Gastroesophageal sphincter (tissue), 4 donors: ENCODE measurements at regions not wholly inside any gene's neighbourhood (a gene's known extent, or its start where the extent isn't known, plus 50 kb on each side); places are given as distances from the start of the nearest gene placed in this dataset.

Experiments
- ATAC-seq: fragments of 150-250 bp; one replicate; pipeline ENCODE4 v1.9.1; 2016; ENCODE audit warnings: mild to moderate bottlenecking, moderate library complexity
- H3K27ac ChIP-seq, 4 donors: fragments of 200-600 bp; sonication (generic) in 3 of 4; 1 replicate in 3 of 4; 2 replicates in 1 of 4; pipeline ENCODE4 v1.5.1; 2016 to 2019
- H3K27me3 ChIP-seq: fragments of 200-600 bp; sonication (generic); one replicate; pipeline ENCODE4 v1.5.1; 2019
- H3K36me3 ChIP-seq, 2 donors: fragments of 200-600 bp; sonication (generic); one replicate each; pipeline ENCODE4 v1.5.1; 2019; ENCODE audit warnings: control low read depth in 1 of 2
- H3K4me1 ChIP-seq, 3 donors: fragments of 200-600 bp; sonication (generic); 1 replicate in 2 of 3; 2 replicates in 1 of 3; pipeline ENCODE4 v1.5.1; 2016 to 2019; ENCODE audit warnings: control low read depth in 2 of 3
- H3K4me3 ChIP-seq, 2 donors: fragments of 200-600 bp; sonication (generic); one replicate each; pipeline ENCODE4 v1.5.1; 2019; ENCODE audit warnings: mild to moderate bottlenecking in 1 of 2, moderate library complexity in 1 of 2
- H3K9me3 ChIP-seq, 3 donors: fragments of 200-600 bp; sonication (generic); one replicate each; pipeline ENCODE4 v1.5.1; 2017 to 2019; ENCODE audit warnings: control low read depth in 2 of 3
- EP300 ChIP-seq: sonication (generic); formaldehyde crosslinking; IDR thresholded peaks from one replicate; pipeline ENCODE4 v1.6.1; 2017; ENCODE audit warnings: antibody characterized with exemption, mild to moderate bottlenecking
- POLR2A ChIP-seq, 2 donors: fragments of 450-650 bp; IDR thresholded peaks; one replicate each; pipeline ENCODE4 v1.6.1; 2017; ENCODE audit warnings: antibody characterized with exemption in 2 of 2, mild to moderate bottlenecking in 2 of 2, moderate library complexity in 1 of 2
- POLR2AphosphoS5 ChIP-seq: sonication (generic); formaldehyde crosslinking; IDR thresholded peaks from one replicate; pipeline ENCODE4 v1.6.1; 2017; ENCODE audit warnings: antibody characterized with exemption
- WGBS, 2 donors: methylation state at CpG; one replicate each; pipeline ENCODE4 v1.1.5; 2018; ENCODE audit warnings: low coverage in 1 of 2; 5-methylcytosine and 5-hydroxymethylcytosine counted together
- TF ChIP-seq, protein P1 (sequence below), 4 experiments: fragments of 200-600 bp in 2 of 4; fragments of 450-650 bp in 2 of 4; sonication (generic) in 1 of 4; IDR thresholded peaks; one replicate each; pipeline ENCODE4 v1.5.1; 2017 to 2019; ENCODE audit warnings: antibody characterized with exemption in 4 of 4, mild to moderate bottlenecking in 2 of 4, moderate library complexity in 2 of 4

DNA sequence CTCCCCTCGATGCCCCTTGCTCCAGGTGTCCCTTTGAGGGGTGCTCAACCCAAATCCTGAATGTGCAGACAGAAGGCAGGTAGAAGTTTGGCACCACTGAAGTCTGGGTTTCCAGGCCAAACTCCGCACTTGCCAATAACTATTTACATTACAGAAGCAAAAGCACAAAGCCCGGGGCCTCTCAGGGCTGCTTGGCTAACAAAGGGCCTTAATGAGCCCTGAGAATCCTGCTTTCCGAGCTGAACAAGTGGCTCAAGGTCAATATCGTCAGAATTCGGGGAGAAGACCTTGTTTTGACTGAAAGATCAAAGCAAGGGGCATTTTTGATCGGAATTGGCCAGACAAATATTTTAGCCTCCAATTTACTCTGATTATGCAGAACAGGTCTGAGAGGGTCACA is 189.9 kb downstream of the HERPUD2 start:
- H3K36me3 ChIP-seq = no peaks in the 10 kb centered on the region
- no peaks in the 10 kb centered on the region for H3K9me3 ChIP-seq
- TF ChIP-seq POLR2AphosphoS5 = no peak
- TF ChIP-seq, protein P1, sequence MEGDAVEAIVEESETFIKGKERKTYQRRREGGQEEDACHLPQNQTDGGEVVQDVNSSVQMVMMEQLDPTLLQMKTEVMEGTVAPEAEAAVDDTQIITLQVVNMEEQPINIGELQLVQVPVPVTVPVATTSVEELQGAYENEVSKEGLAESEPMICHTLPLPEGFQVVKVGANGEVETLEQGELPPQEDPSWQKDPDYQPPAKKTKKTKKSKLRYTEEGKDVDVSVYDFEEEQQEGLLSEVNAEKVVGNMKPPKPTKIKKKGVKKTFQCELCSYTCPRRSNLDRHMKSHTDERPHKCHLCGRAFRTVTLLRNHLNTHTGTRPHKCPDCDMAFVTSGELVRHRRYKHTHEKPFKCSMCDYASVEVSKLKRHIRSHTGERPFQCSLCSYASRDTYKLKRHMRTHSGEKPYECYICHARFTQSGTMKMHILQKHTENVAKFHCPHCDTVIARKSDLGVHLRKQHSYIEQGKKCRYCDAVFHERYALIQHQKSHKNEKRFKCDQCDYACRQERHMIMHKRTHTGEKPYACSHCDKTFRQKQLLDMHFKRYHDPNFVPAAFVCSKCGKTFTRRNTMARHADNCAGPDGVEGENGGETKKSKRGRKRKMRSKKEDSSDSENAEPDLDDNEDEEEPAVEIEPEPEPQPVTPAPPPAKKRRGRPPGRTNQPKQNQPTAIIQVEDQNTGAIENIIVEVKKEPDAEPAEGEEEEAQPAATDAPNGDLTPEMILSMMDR (IDR thresholded peaks at IDR 0.05) = no peak
- TF ChIP-seq EP300 = no peak
- TF ChIP-seq POLR2A (IDR thresholded peaks at IDR 0.05) = no peak
- H3K4me3 ChIP-seq = no peak overlapping the region
- no peak for ATAC-seq
- 49 to 67% methylated on average over 3 to 5 of the region's 7 CpGs for WGBS, 2 donors
- H3K4me1 ChIP-seq = no peaks in the 10 kb centered on the region
- no peaks in the 10 kb centered on the region for H3K27me3 ChIP-seq
- H3K27ac ChIP-seq = no peak overlapping the region

DNA sequence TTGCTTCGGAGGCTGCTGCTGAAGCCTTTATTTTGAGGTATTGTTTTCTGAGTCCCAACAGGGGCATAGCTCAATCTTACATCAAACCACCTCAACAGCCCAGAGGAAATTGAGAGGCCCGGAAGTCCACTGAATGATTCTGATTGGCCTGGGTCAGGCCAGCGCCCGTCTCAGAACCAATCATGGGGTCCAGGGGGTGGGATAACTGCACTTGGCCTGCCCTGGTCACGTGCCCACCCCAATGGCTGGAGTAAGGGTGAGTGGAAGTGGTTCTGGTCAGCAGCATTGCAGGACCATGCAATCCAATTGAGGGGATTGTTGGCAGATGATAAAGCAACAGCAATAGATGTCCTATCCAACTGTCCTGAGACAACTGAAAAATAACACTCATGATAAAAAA is 190.6 kb downstream of the HERPUD2 start:
- no peak for ATAC-seq
- no peak for TF ChIP-seq POLR2AphosphoS5
- H3K4me3 ChIP-seq = no peak overlapping the region
- no peaks in the 10 kb centered on the region for H3K36me3 ChIP-seq
- no peak overlapping the region for H3K27ac ChIP-seq
- WGBS, 2 donors = 92% methylated on average over 5 of the region's 5 CpGs; no CpG with 5 or more reads in 1 of the 2 donors
- no peaks in the 10 kb centered on the region for H3K9me3 ChIP-seq
- H3K27me3 ChIP-seq = no peaks in the 10 kb centered on the region
- no peaks in the 10 kb centered on the region for H3K4me1 ChIP-seq

DNA sequence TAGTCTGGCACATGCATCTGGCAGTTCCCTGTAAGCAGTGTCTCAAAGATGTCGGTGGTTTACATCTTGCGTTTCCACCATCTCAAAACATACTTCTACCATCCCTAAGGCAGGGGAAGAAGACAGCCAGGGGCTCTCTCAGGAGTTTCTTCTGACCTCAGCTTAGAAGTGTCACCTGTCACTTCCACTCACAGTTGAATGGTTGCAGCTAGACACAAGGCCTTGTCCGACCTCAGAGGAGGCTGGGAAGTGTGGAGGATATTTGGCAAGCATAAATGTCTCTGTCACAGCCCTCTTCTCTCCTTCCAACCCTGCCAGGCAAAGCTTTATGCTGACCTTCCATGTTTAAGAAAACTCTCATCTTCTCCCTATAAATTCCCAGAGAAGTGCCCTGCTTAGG is 193.3 kb downstream of the HERPUD2 start:
- no peaks in the 10 kb centered on the region for H3K27me3 ChIP-seq
- no peak for ATAC-seq
- no peak overlapping the region for H3K27ac ChIP-seq
- no peaks in the 10 kb centered on the region for H3K9me3 ChIP-seq
- no peaks in the 10 kb centered on the region for H3K36me3 ChIP-seq
- H3K4me1 ChIP-seq = no peaks in the 10 kb centered on the region
- no peak for TF ChIP-seq POLR2AphosphoS5
- no peak for TF ChIP-seq EP300
- no peak for TF ChIP-seq POLR2A (IDR thresholded peaks at IDR 0.05)
- TF ChIP-seq, protein P1 (IDR thresholded peaks at IDR 0.05) = no peak
- H3K4me3 ChIP-seq = no peak overlapping the region
- WGBS, 2 donors = 76 to 94% methylated on average over 2 to 3 of the region's 3 CpGs

DNA sequence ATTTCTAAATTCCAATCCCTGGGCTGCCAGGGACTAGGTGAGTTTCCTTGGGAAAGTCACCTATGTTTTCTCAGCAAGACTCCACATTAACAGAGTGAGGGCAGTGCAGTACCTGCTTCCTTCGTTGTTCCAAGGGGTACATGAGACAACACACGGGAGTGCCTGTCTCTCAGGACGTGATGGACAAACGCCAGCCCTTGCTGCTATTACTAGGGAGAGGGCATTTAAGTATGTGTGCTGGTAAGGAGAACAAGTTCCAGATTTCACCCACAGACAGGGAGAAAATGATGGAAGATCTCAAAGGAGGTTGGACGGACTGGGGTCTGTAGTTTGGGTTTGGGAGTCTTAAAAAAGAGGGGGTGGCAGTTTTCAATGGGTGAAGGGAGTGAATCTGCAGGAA is 195.7 kb downstream of the HERPUD2 start:
- H3K4me1 ChIP-seq = no peaks in the 10 kb centered on the region
- H3K36me3 ChIP-seq = no peaks in the 10 kb centered on the region
- H3K27me3 ChIP-seq = no peaks in the 10 kb centered on the region
- H3K9me3 ChIP-seq = no peaks in the 10 kb centered on the region
- no peak overlapping the region for H3K4me3 ChIP-seq
- ATAC-seq = no peak
- TF ChIP-seq, protein P1 (IDR thresholded peaks at IDR 0.05) = no peak
- no peak for TF ChIP-seq POLR2AphosphoS5
- TF ChIP-seq POLR2A (IDR thresholded peaks at IDR 0.05) = no peak
- no peak for TF ChIP-seq EP300
- 59 to 72% methylated on average over 3 to 5 of the region's 5 CpGs for WGBS, 2 donors
- H3K27ac ChIP-seq = no peak overlapping the region

DNA sequence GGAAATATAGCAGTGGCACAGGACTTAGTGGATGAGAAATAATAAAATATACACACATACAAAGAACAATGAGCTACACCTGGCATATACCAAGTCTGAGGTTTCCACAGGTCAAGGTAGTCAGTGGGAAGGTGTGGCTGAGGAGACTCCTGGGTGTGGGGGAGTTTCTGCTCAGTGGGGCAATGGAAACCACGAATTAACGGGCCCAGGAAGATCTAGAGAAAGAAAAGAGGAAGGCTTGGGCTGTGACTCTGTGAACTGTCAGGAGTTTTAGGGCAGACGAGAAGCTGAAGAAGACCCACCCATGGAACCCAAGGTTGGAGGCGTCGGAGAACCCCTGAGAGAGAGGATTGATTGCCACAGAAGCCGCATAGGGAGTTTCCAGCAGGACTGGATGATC is 196.5 kb downstream of the HERPUD2 start:
- Histone ChIP-seq H3K36me3 (no peaks in the 10 kb centered on the region), H3K4me3 (no peak overlapping the region), H3K9me3 (no peaks in the 10 kb centered on the region), H3K27me3 (no peaks in the 10 kb centered on the region), H3K27ac (no peak overlapping the region), H3K4me1 (no peaks in the 10 kb centered on the region)
- ATAC-seq = no peak
- TF ChIP-seq, protein P1 (IDR thresholded peaks at IDR 0.05) = no peak
- no peak for TF ChIP-seq POLR2A (IDR thresholded peaks at IDR 0.05)
- no peak for TF ChIP-seq POLR2AphosphoS5
- no peak for TF ChIP-seq EP300
- 89 to 95% methylated on average over 4 of the region's 6 CpGs for WGBS, 2 donors
